Body of pancreas (tissue), 4 donors: ENCODE measurements at regions not wholly inside any gene's neighbourhood (a gene's known extent, or its start where the extent isn't known, plus 50 kb on each side); places are given as distances from the start of the nearest gene placed in this dataset.

Source experiments
- CTCF ChIP-seq, 7 experiments: fragments of 450-650 bp in 4 of 7; fragments of 200-600 bp in 3 of 7; sonication (generic) in 3 of 7; IDR thresholded peaks; one replicate each; pipeline ENCODE4 v1.5.1; 2016 to 2019; ENCODE audit warnings: antibody characterized with exemption in 7 of 7
- POLR2A ChIP-seq, 3 donors: fragments of 450-650 bp; IDR thresholded peaks; one replicate each; pipeline ENCODE4 v1.6.1; 2016; ENCODE audit warnings: antibody characterized with exemption in 3 of 3, mild to moderate bottlenecking in 2 of 3

DNA sequence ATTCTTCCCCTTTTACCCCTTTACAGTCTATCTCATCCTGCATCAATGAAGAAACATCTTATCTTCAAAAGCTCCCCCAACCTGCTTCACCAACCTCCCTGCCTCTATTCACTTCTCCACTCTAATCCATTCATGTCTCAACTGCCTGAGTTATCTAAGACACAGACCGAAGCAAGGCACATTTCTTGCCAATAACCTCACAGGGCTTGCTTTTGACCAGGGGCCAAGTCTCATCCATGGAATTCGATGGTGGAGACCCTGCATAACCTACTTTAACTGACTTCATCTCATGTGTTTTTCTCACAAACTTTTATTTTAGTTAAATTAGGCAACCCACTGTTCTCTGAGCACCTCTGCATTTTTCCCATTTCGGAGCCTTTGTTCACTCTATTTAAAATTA, 69.7 kb downstream of the MYCN start:
- TF ChIP-seq POLR2A (IDR thresholded peaks at IDR 0.05), result no peak
- TF ChIP-seq CTCF (IDR thresholded peaks at IDR 0.05), result no peak
